Glutamatergic neuron (in vitro differentiated cells): ENCODE measurements at regions not wholly inside any gene's neighbourhood (a gene's known extent, or its start where the extent isn't known, plus 50 kb on each side); places are given as distances from the start of the nearest gene placed in this dataset.

Experiments
- DNase-seq: peaks from one replicate; pipeline ENCODE4 v3.0.0; 2022
- H3K27ac Mint-ChIP-seq: one replicate; pipeline ENCODE4 v1.8.0; 2020; ENCODE audit warnings: mild to moderate bottlenecking, mixed read lengths, inconsistent platforms; ENCODE audit not compliant: unreplicated experiment
- H3K27me3 Mint-ChIP-seq: one replicate; pipeline ENCODE4 v1.8.0; 2020; ENCODE audit warnings: mild to moderate bottlenecking, moderate library complexity, mixed read lengths, inconsistent platforms; ENCODE audit not compliant: unreplicated experiment
- H3K36me3 Mint-ChIP-seq: one replicate; pipeline ENCODE4 v1.8.0; 2020; ENCODE audit warnings: mild to moderate bottlenecking, mixed read lengths, inconsistent platforms; ENCODE audit not compliant: unreplicated experiment
- H3K4me1 Mint-ChIP-seq: one replicate; pipeline ENCODE4 v1.8.0; 2020; ENCODE audit warnings: mild to moderate bottlenecking, low read depth, mixed read lengths, inconsistent platforms; ENCODE audit not compliant: unreplicated experiment
- H3K4me3 Mint-ChIP-seq: one replicate; pipeline ENCODE4 v1.8.0; 2020; ENCODE audit warnings: mild to moderate bottlenecking, mixed read lengths, inconsistent platforms; ENCODE audit not compliant: unreplicated experiment
- H3K9me3 Mint-ChIP-seq: one replicate; pipeline ENCODE4 v1.8.0; 2020; ENCODE audit warnings: mild to moderate bottlenecking, moderate library complexity, mixed read lengths, inconsistent platforms; ENCODE audit not compliant: unreplicated experiment
- TF ChIP-seq, protein P1 (sequence below): fragments of 200-600 bp; sonication (generic); IDR thresholded peaks from one replicate; pipeline ENCODE4 v1.5.0; 2021; ENCODE audit not compliant: partially characterized antibody, unreplicated experiment

DNA sequence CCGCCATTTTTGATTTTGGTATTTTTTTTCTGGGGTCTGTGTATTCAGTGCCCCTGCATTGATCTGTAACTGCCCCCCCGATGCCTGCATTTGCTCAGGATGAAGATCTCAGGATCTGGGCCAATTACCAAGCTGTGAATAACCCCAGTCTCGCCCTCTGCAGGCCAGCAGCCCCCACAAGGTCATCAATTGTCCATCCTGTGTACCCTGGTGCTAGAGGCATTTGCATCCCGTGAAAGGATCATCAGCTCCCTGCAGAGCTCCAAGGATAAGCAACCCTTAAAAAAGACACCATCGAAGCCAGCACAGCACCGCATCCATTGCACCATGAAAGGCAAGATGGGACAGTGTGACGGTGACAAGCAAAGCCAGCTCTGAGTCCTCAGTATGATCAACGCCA is 154.1 kb upstream of the KLHL29 start:
- DNase-seq = no peak
- TF ChIP-seq, protein P1, sequence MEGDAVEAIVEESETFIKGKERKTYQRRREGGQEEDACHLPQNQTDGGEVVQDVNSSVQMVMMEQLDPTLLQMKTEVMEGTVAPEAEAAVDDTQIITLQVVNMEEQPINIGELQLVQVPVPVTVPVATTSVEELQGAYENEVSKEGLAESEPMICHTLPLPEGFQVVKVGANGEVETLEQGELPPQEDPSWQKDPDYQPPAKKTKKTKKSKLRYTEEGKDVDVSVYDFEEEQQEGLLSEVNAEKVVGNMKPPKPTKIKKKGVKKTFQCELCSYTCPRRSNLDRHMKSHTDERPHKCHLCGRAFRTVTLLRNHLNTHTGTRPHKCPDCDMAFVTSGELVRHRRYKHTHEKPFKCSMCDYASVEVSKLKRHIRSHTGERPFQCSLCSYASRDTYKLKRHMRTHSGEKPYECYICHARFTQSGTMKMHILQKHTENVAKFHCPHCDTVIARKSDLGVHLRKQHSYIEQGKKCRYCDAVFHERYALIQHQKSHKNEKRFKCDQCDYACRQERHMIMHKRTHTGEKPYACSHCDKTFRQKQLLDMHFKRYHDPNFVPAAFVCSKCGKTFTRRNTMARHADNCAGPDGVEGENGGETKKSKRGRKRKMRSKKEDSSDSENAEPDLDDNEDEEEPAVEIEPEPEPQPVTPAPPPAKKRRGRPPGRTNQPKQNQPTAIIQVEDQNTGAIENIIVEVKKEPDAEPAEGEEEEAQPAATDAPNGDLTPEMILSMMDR = no peak
- H3K27ac Mint-ChIP-seq = no peak overlapping the region
- H3K36me3 Mint-ChIP-seq = peaks cover 9% of the 10 kb centered on the region
- no peaks in the 10 kb centered on the region for H3K4me1 Mint-ChIP-seq
- peaks cover 4% of the 10 kb centered on the region for H3K9me3 Mint-ChIP-seq
- H3K27me3 Mint-ChIP-seq = peaks cover 1% of the 10 kb centered on the region
- H3K4me3 Mint-ChIP-seq = no peak overlapping the region

DNA sequence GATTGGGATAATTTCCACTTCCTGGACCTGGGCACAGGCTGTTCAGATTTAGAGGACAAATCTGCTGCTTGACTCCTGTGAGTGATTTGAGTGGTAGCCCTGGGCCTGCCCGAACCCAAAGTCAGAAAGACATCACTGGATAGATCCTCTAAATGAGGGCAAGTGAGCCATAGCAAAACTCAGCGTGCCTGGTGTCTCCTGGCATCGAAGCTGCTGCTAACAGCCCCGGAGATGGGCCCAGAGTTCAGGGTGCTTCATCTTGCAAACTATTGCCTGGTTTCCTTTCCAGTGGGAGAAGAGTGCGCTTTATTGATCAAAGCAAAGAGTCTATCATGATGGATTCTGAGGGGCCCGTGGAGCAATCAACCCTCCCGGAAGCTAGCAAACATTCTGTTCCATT is 153.1 kb upstream of the KLHL29 start:
- TF ChIP-seq, protein P1 = no peak
- no peak overlapping the region for H3K4me3 Mint-ChIP-seq
- H3K36me3 Mint-ChIP-seq = peaks cover 9% of the 10 kb centered on the region
- H3K27me3 Mint-ChIP-seq = peaks cover 1% of the 10 kb centered on the region
- no peak for DNase-seq
- H3K9me3 Mint-ChIP-seq = peaks cover 4% of the 10 kb centered on the region
- no peaks in the 10 kb centered on the region for H3K4me1 Mint-ChIP-seq
- no peak overlapping the region for H3K27ac Mint-ChIP-seq

DNA sequence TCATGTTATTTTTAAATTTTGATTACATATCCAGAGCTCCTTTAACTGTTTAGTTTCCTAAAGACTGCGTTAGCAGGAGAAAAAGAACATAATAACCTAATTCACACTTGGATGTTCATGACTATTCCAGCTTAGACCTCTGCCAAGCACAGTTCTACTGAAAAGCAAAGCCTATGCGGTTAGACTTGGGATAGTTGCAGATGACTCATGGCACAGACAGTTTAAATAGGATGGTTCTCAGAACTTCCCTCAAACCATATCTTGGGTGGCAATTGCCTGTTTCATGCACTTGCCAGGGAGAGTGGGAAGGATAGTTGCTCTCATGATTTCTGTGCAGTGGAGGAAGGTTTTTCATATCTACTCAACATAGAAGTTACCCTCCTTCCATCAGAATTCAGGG is 149.7 kb upstream of the KLHL29 start:
- Mint-ChIP-seq H3K36me3 (peaks cover 9% of the 10 kb centered on the region), H3K4me3 (no peak overlapping the region), H3K9me3 (peaks cover 4% of the 10 kb centered on the region), H3K4me1 (peaks cover 2% of the 10 kb centered on the region), H3K27ac (no peak overlapping the region), H3K27me3 (peaks cover 4% of the 10 kb centered on the region)
- TF ChIP-seq, protein P1 = no peak
- DNase-seq = no peak

DNA sequence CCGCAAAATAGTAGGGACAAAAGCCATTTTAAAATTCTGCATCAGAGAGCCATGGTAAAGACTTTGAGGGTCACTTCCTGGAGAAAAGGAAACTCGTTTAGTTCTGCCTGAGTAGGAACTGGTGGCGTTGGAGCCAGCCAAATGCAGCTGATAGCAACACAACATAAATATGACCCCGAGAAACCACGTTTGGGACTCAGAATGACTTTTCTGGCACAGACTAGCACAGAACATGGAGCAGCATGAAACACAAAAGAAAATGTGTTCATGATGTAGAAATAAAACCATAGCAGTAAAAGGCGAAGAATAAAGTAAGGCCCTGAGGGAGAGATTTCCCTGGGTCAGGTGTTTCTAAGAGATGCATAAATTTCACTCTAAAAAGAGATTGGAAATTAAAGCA is 149.2 kb upstream of the KLHL29 start:
- Mint-ChIP-seq H3K27ac (no peak overlapping the region), H3K4me1 (peaks cover 6% of the 10 kb centered on the region), H3K27me3 (peaks cover 6% of the 10 kb centered on the region), H3K9me3 (peaks cover 6% of the 10 kb centered on the region), H3K4me3 (no peak overlapping the region), H3K36me3 (peaks cover 9% of the 10 kb centered on the region)
- TF ChIP-seq, protein P1 = no peak
- DNase-seq = no peak

DNA sequence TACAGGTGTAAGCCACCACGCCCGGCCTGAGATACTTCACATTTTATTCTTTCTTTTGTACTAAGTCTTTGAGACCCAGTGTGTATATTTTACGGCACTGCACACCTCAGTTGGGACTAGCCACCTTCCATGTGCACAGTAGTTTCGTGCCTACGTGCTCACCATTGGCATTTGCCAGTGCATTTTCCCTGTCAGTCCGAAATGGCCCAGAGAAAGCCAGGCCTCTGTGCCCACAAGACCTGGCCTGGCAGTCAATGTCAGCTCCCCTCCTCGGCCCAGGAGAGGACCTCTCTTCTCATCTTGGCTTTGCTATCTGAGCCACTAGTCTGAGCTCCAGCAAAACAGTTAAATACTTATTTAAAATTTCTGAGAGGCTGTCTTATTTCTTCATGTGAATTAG is 147.8 kb upstream of the KLHL29 start:
- Mint-ChIP-seq H3K27me3 (peaks cover 7% of the 10 kb centered on the region), H3K36me3 (no peaks in the 10 kb centered on the region), H3K4me1 (peaks cover 18% of the 10 kb centered on the region), H3K9me3 (peaks cover 5% of the 10 kb centered on the region), H3K27ac (no peak overlapping the region), H3K4me3 (no peak overlapping the region)
- TF ChIP-seq, protein P1 = no peak
- no peak for DNase-seq
